ENCODE measurements at regions not wholly inside any gene's neighbourhood (a gene's known extent, or its start where the extent isn't known, plus 50 kb on each side); places are given as distances from the start of the nearest gene placed in this dataset.

- no peak overlapping the region for H3K4me3 Mint-ChIP-seq
- H3K27me3 Mint-ChIP-seq (ENCODE audit: insufficient read depth) = no peaks in the 10 kb centered on the region; the same call in 1 of the 2 replicates
- peaks cover 46% of the 10 kb centered on the region for H3K9me3 Mint-ChIP-seq
- no peaks in the 10 kb centered on the region for H3K4me1 Mint-ChIP-seq (ENCODE audit: low read depth)
- no peaks in the 10 kb centered on the region for H3K36me3 Mint-ChIP-seq (ENCODE audit: low read depth)
- TF ChIP-seq CTCF (IDR thresholded peaks at IDR 0.05) = no peak
- no peak overlapping the region for H3K27ac Mint-ChIP-seq
- DNase-seq = no peak
Observed at GRCh38 chr2:208627916-208628315, 221.3 kb downstream of the PTH2R start.

- no peak for TF ChIP-seq CTCF (IDR thresholded peaks at IDR 0.05)
- H3K4me1 Mint-ChIP-seq (ENCODE audit: low read depth) = no peaks in the 10 kb centered on the region
- H3K27ac Mint-ChIP-seq = no peak overlapping the region
- no peak for DNase-seq
- H3K27me3 Mint-ChIP-seq (ENCODE audit: insufficient read depth) = no peaks in the 10 kb centered on the region
- peaks cover 34% of the 10 kb centered on the region for H3K9me3 Mint-ChIP-seq
- H3K36me3 Mint-ChIP-seq (ENCODE audit: low read depth) = no peaks in the 10 kb centered on the region; the same call in 1 of the 2 replicates
- no peak overlapping the region for H3K4me3 Mint-ChIP-seq
Observed at GRCh38 chr2:208638059-208638458, 231.5 kb downstream of the PTH2R start.

- Mint-ChIP-seq H3K4me3 (no peak overlapping the region), H3K27ac (no peak overlapping the region), H3K27me3 (ENCODE audit: insufficient read depth) (no peaks in the 10 kb centered on the region), H3K36me3 (ENCODE audit: low read depth) (no peaks in the 10 kb centered on the region), H3K4me1 (ENCODE audit: low read depth) (no peaks in the 10 kb centered on the region), H3K9me3 (peaks cover 26% of the 10 kb centered on the region)
- no peak for DNase-seq
- no peak for TF ChIP-seq CTCF (IDR thresholded peaks at IDR 0.05)
Observed at GRCh38 chr2:208642125-208642779, 235.7 kb downstream of the PTH2R start.

GRCh38 chr2:208643145-208643544 is 236.6 kb downstream of the PTH2R start:
- H3K4me1 Mint-ChIP-seq (ENCODE audit: low read depth) = no peaks in the 10 kb centered on the region
- H3K9me3 Mint-ChIP-seq = peaks cover 30% of the 10 kb centered on the region
- no peaks in the 10 kb centered on the region for H3K36me3 Mint-ChIP-seq (ENCODE audit: low read depth)
- TF ChIP-seq CTCF (IDR thresholded peaks at IDR 0.05) = no peak
- no peaks in the 10 kb centered on the region for H3K27me3 Mint-ChIP-seq (ENCODE audit: insufficient read depth)
- H3K4me3 Mint-ChIP-seq = no peak overlapping the region
- DNase-seq = no peak
- H3K27ac Mint-ChIP-seq = no peak overlapping the region

- Mint-ChIP-seq H3K36me3 (ENCODE audit: low read depth) (0 out of 2 replicates have a peak, but pooled peaks cover 4% of the 10 kb centered on the region), H3K9me3 (peaks cover 22% of the 10 kb centered on the region), H3K4me1 (ENCODE audit: low read depth) (no peaks in the 10 kb centered on the region), H3K4me3 (no peak overlapping the region), H3K27me3 (ENCODE audit: insufficient read depth) (no peaks in the 10 kb centered on the region), H3K27ac (no peak overlapping the region)
- DNase-seq = no peak
- TF ChIP-seq CTCF (IDR thresholded peaks at IDR 0.05) = no peak
Observed at GRCh38 chr2:208645226-208645625, 238.6 kb downstream of the PTH2R start.
